HG02571 (cell line): ENCODE measurements at regions not wholly inside any gene's neighbourhood (a gene's known extent, or its start where the extent isn't known, plus 50 kb on each side); places are given as distances from the start of the nearest gene placed in this dataset.
A peak's percentile ranks its signal among the peaks of the same experiment; 100 is the strongest.

ENCODE experiments used
- ATAC-seq: cut with Tn5 transposase; IDR thresholded peaks from one replicate; pipeline ENCODE4 v1.9.1; 2021; ENCODE audit warnings: mild to moderate bottlenecking, moderate library complexity; ENCODE audit not compliant: unreplicated experiment

- ATAC-seq, result no peak
Measured at GRCh38 chr7:91323626-91324158, 59.5 kb downstream of the FZD1 start.

GRCh38 chr7:91324663-91325062, 60.4 kb downstream of the FZD1 start:
- ATAC-seq, result no peak

- no peak for ATAC-seq
Measured at GRCh38 chr7:91325726-91326125, 61.5 kb downstream of the FZD1 start.

- ATAC-seq, result no peak
Measured at GRCh38 chr7:91326516-91327199, 62.4 kb downstream of the FZD1 start.

GRCh38 chr7:91327346-91327745, 63.1 kb downstream of the FZD1 start:
- ATAC-seq, result no peak

- ATAC-seq, result no peak
Measured at GRCh38 chr7:91329571-91329970, 65.3 kb downstream of the FZD1 start.

- no peak for ATAC-seq
Measured at GRCh38 chr7:91330191-91330808, 66.1 kb downstream of the FZD1 start.

- no peak for ATAC-seq
Measured at GRCh38 chr7:91330866-91331265, 66.6 kb downstream of the FZD1 start.

GRCh38 chr7:91336106-91336505, 71.9 kb downstream of the FZD1 start:
- ATAC-seq, result no peak

GRCh38 chr7:91338226-91339020, 74.2 kb downstream of the FZD1 start:
- no peak for ATAC-seq

GRCh38 chr7:91342346-91342745, 78.1 kb downstream of the FZD1 start:
- no peak for ATAC-seq

GRCh38 chr7:91343420-91343960, 79.3 kb downstream of the FZD1 start:
- ATAC-seq, result no peak

- no peak for ATAC-seq
Measured at GRCh38 chr7:91343996-91344629, 79.9 kb downstream of the FZD1 start.

GRCh38 chr7:91344911-91345310, 80.7 kb downstream of the FZD1 start:
- ATAC-seq, result peak; percentile 73

- ATAC-seq, result peak; percentile 75
Measured at GRCh38 chr7:91345449-91345848, 81.2 kb downstream of the FZD1 start.

GRCh38 chr7:91346426-91346825, 82.2 kb downstream of the FZD1 start:
- ATAC-seq, result no peak

- ATAC-seq, result no peak
Measured at GRCh38 chr7:91347290-91347689, 83.1 kb downstream of the FZD1 start.

GRCh38 chr7:91348711-91349110, 84.5 kb downstream of the FZD1 start:
- ATAC-seq, result no peak

- no peak for ATAC-seq
Measured at GRCh38 chr7:91351374-91351773, 87.1 kb downstream of the FZD1 start.

- no peak for ATAC-seq
Measured at GRCh38 chr7:91352091-91352490, 87.9 kb downstream of the FZD1 start.

- ATAC-seq, result no peak
Measured at GRCh38 chr7:91353848-91354247, 89.6 kb downstream of the FZD1 start.
